ENCODE measurements at regions not wholly inside any gene's neighbourhood (a gene's known extent, or its start where the extent isn't known, plus 50 kb on each side); places are given as distances from the start of the nearest gene placed in this dataset.

GRCh38 chr2:126776692-126777619 is 121.0 kb downstream of the GYPC start:
- no peak overlapping the region for H3K27ac ChIP-seq
- TF ChIP-seq, protein P1, sequence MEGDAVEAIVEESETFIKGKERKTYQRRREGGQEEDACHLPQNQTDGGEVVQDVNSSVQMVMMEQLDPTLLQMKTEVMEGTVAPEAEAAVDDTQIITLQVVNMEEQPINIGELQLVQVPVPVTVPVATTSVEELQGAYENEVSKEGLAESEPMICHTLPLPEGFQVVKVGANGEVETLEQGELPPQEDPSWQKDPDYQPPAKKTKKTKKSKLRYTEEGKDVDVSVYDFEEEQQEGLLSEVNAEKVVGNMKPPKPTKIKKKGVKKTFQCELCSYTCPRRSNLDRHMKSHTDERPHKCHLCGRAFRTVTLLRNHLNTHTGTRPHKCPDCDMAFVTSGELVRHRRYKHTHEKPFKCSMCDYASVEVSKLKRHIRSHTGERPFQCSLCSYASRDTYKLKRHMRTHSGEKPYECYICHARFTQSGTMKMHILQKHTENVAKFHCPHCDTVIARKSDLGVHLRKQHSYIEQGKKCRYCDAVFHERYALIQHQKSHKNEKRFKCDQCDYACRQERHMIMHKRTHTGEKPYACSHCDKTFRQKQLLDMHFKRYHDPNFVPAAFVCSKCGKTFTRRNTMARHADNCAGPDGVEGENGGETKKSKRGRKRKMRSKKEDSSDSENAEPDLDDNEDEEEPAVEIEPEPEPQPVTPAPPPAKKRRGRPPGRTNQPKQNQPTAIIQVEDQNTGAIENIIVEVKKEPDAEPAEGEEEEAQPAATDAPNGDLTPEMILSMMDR (IDR thresholded peaks at IDR 0.05) = peak; percentile 66 to 93 (median 89)
- peak in 1 of 2 donors; percentile 36 for TF ChIP-seq POLR2AphosphoS5 (IDR thresholded peaks at IDR 0.05; ENCODE audit: insufficient read depth in 1 of 2, low read depth in 1 of 2)
- TF ChIP-seq POLR2A (IDR thresholded peaks at IDR 0.05) = no peak
- H3K36me3 ChIP-seq = no peaks in the 10 kb centered on the region
- peak overlapping the region; percentile 54 to 57 for H3K4me3 ChIP-seq
- H3K4me1 ChIP-seq = peaks cover 10% of the 10 kb centered on the region
- no peaks in the 10 kb centered on the region for H3K27me3 ChIP-seq
- DNase-seq (ENCODE audit: extremely low spot score in 2 of 2) = no peak
- intact Hi-C loops (cut with DNase I) = loop anchor here (5.0 kb wide), 1 partner anchor 250 kb away; no protein-coding TSS in a partner anchor
- no peaks in the 10 kb centered on the region for H3K9me3 ChIP-seq

GRCh38 chr2:126777620-126777978 is 121.1 kb upstream of the TEX51 start:
- intact Hi-C loops (cut with DNase I) = loop anchor here (5.0 kb wide), 1 partner anchor 250 kb away; no protein-coding TSS in a partner anchor
- Histone ChIP-seq H3K4me3 (peak overlapping the region in 1 of 2 donors; percentile 54), H3K36me3 (no peaks in the 10 kb centered on the region), H3K4me1 (peaks cover 10% of the 10 kb centered on the region), H3K27me3 (no peaks in the 10 kb centered on the region), H3K9me3 (no peaks in the 10 kb centered on the region), H3K27ac (no peak overlapping the region)
- TF ChIP-seq, protein P1 (IDR thresholded peaks at IDR 0.05) = no peak
- TF ChIP-seq POLR2AphosphoS5 (IDR thresholded peaks at IDR 0.05; ENCODE audit: insufficient read depth in 1 of 2, low read depth in 1 of 2) = no peak
- no peak for TF ChIP-seq POLR2A (IDR thresholded peaks at IDR 0.05)
- DNase-seq (ENCODE audit: extremely low spot score in 2 of 2) = no peak

GRCh38 chr2:126778561-126779501 is 119.9 kb upstream of the TEX51 start:
- DNase-seq (ENCODE audit: extremely low spot score in 2 of 2) = no peak
- Histone ChIP-seq H3K27me3 (no peaks in the 10 kb centered on the region), H3K27ac (no peak overlapping the region), H3K36me3 (no peaks in the 10 kb centered on the region), H3K4me1 (peaks cover 10% of the 10 kb centered on the region), H3K4me3 (no peak overlapping the region), H3K9me3 (no peaks in the 10 kb centered on the region)
- intact Hi-C loops (cut with DNase I) = loop anchor here (5.0 kb wide), 1 partner anchor 252 kb away; no protein-coding TSS in a partner anchor
- TF ChIP-seq, protein P1 (IDR thresholded peaks at IDR 0.05) = no peak
- TF ChIP-seq POLR2AphosphoS5 (IDR thresholded peaks at IDR 0.05; ENCODE audit: insufficient read depth in 1 of 2, low read depth in 1 of 2) = no peak
- TF ChIP-seq POLR2A (IDR thresholded peaks at IDR 0.05) = no peak

- Histone ChIP-seq H3K9me3 (no peaks in the 10 kb centered on the region), H3K27ac (no peak overlapping the region), H3K4me3 (no peak overlapping the region), H3K27me3 (no peaks in the 10 kb centered on the region), H3K4me1 (peaks cover 10% of the 10 kb centered on the region), H3K36me3 (no peaks in the 10 kb centered on the region)
- intact Hi-C loops (cut with DNase I) = no loop called here
- no peak for TF ChIP-seq POLR2A (IDR thresholded peaks at IDR 0.05)
- TF ChIP-seq, protein P1 (IDR thresholded peaks at IDR 0.05) = no peak
- no peak for TF ChIP-seq POLR2AphosphoS5 (IDR thresholded peaks at IDR 0.05; ENCODE audit: insufficient read depth in 1 of 2, low read depth in 1 of 2)
- DNase-seq (ENCODE audit: extremely low spot score in 2 of 2) = no peak
Observed at GRCh38 chr2:126781206-126781605, 117.5 kb upstream of the TEX51 start.
